AG09309 (cell line): ENCODE measurements at regions not wholly inside any gene's neighbourhood (a gene's known extent, or its start where the extent isn't known, plus 50 kb on each side); places are given as distances from the start of the nearest gene placed in this dataset.
"Not testable (repeated sequence)": the region's sequence is repeated elsewhere in the genome, so short reads cannot be mapped to it uniquely, and the experiment has no call there.

Experiments
- DNase-seq: peaks from one replicate; pipeline ENCODE4 v3.0.0-alpha.2; 2010; ENCODE audit warnings: low read depth
- H3K4me3 ChIP-seq: 2 replicates; pipeline ENCODE4 v1.5.1; 2011; ENCODE audit warnings: mild to moderate bottlenecking, low read depth, low read length, moderate library complexity; ENCODE audit not compliant: control insufficient read depth
- CTCF ChIP-seq: IDR thresholded peaks from 2 replicates; pipeline ENCODE4 v1.5.1; 2011; ENCODE audit warnings: mild to moderate bottlenecking, low read depth, low read length, inconsistent platforms; ENCODE audit not compliant: insufficient read depth, control insufficient read depth; ENCODE audit errors: missing control alignments

- no peak for TF ChIP-seq CTCF
- no peak for DNase-seq
- no peak overlapping the region for H3K4me3 ChIP-seq
Observed at GRCh38 chr12:114090211-114090610, 124.1 kb upstream of the RBM19 start.

- DNase-seq: no peak
- no peak for TF ChIP-seq CTCF
Observed at GRCh38 chr12:114073076-114073475, 107.0 kb upstream of the RBM19 start.

GRCh38 chr12:114069507-114069906 lies 103.4 kb upstream of the RBM19 start:
- DNase-seq: no peak
- no peak overlapping the region for H3K4me3 ChIP-seq
- no peak for TF ChIP-seq CTCF

More at GRCh38 chr12:114073076-114073475, 107.0 kb upstream of the RBM19 start:
- no peak overlapping the region for H3K4me3 ChIP-seq

GRCh38 chr12:114064497-114064896 lies 98.4 kb upstream of the RBM19 start:
- DNase-seq: no peak
- H3K4me3 ChIP-seq: no peak overlapping the region
- no peak for TF ChIP-seq CTCF

GRCh38 chr12:114064034-114064433 lies 97.9 kb upstream of the RBM19 start:
- DNase-seq, H3K4me3 ChIP-seq: not testable (repeated sequence)

GRCh38 chr12:114063435-114063834 lies 97.3 kb upstream of the RBM19 start:
- no peak overlapping the region for H3K4me3 ChIP-seq
- no peak for DNase-seq
- no peak for TF ChIP-seq CTCF

GRCh38 chr12:114056351-114056750 lies 90.2 kb upstream of the RBM19 start:
- H3K4me3 ChIP-seq, DNase-seq: not testable (repeated sequence)

- TF ChIP-seq CTCF: no peak
- no peak overlapping the region for H3K4me3 ChIP-seq
- DNase-seq: no peak
Observed at GRCh38 chr12:114054982-114055381, 88.9 kb upstream of the RBM19 start.
